Spleen (tissue), 11 donors: ENCODE measurements at regions not wholly inside any gene's neighbourhood (a gene's known extent, or its start where the extent isn't known, plus 50 kb on each side); places are given as distances from the start of the nearest gene placed in this dataset.
"Not testable (repeated sequence)": the region's sequence is repeated elsewhere in the genome, so short reads cannot be mapped to it uniquely, and the experiment has no call there.

Experiments used
- DNase-seq: peaks from one replicate; pipeline ENCODE4 v3.0.0-alpha.2; 2020
- H3K27ac ChIP-seq, 8 donors: fragments of 200-600 bp; sonication (generic) in 7 of 8; 1 replicate in 4 of 8; 2 replicates in 4 of 8; pipeline versions ENCODE4 v1.5.0 to v1.8.0; 2016 to 2021; ENCODE audit warnings: inconsistent platforms in 4 of 8, mild to moderate bottlenecking in 4 of 8, moderate library complexity in 1 of 8
- H3K27me3 ChIP-seq, 7 donors: fragments of 200-600 bp; sonication (generic) in 6 of 7; replicated peaks in 1 of 7; 1 replicate in 4 of 7; 2 replicates in 3 of 7; pipeline versions ENCODE4 v1.5.0 to v1.8.0; 2016 to 2021; ENCODE audit warnings: inconsistent platforms in 3 of 7, mild to moderate bottlenecking in 1 of 7
- H3K36me3 ChIP-seq, 6 donors: fragments of 200-600 bp; sonication (generic) in 5 of 6; 1 replicate in 4 of 6; 2 replicates in 2 of 6; pipeline versions ENCODE4 v1.5.0 to v1.8.0; 2016 to 2021; ENCODE audit warnings: inconsistent platforms in 2 of 6
- H3K4me1 ChIP-seq, 6 donors: fragments of 200-600 bp; sonication (generic) in 5 of 6; 1 replicate in 3 of 6; 2 replicates in 3 of 6; pipeline versions ENCODE4 v1.5.0 to v1.8.0; 2016 to 2021; ENCODE audit warnings: inconsistent platforms in 3 of 6
- H3K4me3 ChIP-seq, 8 donors: fragments of 200-600 bp; sonication (generic) in 7 of 8; 1 replicate in 4 of 8; 2 replicates in 4 of 8; pipeline versions ENCODE4 v1.5.0 to v1.8.0; 2016 to 2021; ENCODE audit warnings: inconsistent platforms in 4 of 8, mild to moderate bottlenecking in 4 of 8, moderate library complexity in 2 of 8
- H3K9me3 ChIP-seq, 8 donors: fragments of 200-600 bp; sonication (generic) in 7 of 8; 1 replicate in 4 of 8; 2 replicates in 4 of 8; pipeline versions ENCODE4 v1.5.0 to v1.8.0; 2016 to 2021; ENCODE audit warnings: inconsistent platforms in 4 of 8
- POLR2A ChIP-seq, 3 donors: fragments of 450-650 bp; IDR thresholded peaks; one replicate each; pipeline ENCODE4 v1.5.1; 2017; ENCODE audit warnings: antibody characterized with exemption in 3 of 3, mild to moderate bottlenecking in 1 of 3
- POLR2AphosphoS5 ChIP-seq, 3 donors: sonication (generic); formaldehyde crosslinking; IDR thresholded peaks; one replicate each; pipeline ENCODE4 v1.5.1; 2017; ENCODE audit warnings: antibody characterized with exemption in 3 of 3
- WGBS, 5 donors: extraction: QIAGEN DNeasy Blood & Tissue Kit in 3 of 5; methylation state at CpG; one replicate each; pipeline versions ENCODE4 v1.1.5 to v1.1.7; 2013 to 2018; 5-methylcytosine and 5-hydroxymethylcytosine counted together
- intact Hi-C: fragments of 100-400 bp; cut with DNase I; formaldehyde crosslinking; loops from one replicate; pipeline ENCODE4 v1.15.0; 2023; ENCODE audit warnings: low total_unique reads
- TF ChIP-seq, protein P1 (sequence below), 11 experiments: fragments of 200-600 bp in 7 of 11; fragments of 450-650 bp in 4 of 11; sonication (generic) in 4 of 11; IDR thresholded peaks in 8 of 11; conservative IDR thresholded peaks in 3 of 11; 1 replicate in 7 of 11; 2 replicates in 4 of 11; pipeline versions ENCODE4 v1.4.0 to v1.8.0; 2016 to 2021; ENCODE audit warnings: antibody characterized with exemption in 11 of 11, inconsistent platforms in 4 of 11, mild to moderate bottlenecking in 1 of 11
- donor health status: healthy with polysubstance abuse.
- donor health status: DM: no; HTN: no; CAD: no; lungs with moderate emphysema.
- donor health status: DM: no; HTN: no; CAD: no.
- donor health status: Bipolar disorder and iron deficiency.
- donor health status: healthy.
- donor health status: DM: no; HTN: no; CAD: no.
- donor health status: DM: yes; HTN: yes; CAD: no.

DNA sequence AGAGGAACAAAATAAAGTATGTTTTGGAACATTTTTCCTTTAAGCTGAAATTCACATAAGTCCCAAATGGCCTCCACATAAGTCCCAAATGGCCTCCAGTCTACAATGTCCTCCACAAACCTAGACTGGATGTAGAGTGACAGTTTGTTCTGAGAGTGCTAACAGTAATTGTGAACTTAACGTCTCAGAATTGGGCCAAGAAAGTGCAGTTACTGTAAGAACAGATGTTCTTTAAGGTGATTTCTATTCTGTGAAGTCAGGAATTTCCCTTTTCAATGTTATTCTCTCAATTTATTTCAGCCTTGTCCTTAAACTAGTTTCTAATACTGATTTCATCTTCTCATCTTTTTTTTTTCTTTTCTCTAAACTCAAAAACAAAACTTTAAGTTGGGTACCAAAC is 188.7 kb upstream of the SEMA3E start:
- Histone ChIP-seq H3K9me3 (no peaks in the 10 kb centered on the region), H3K27ac (no peak overlapping the region), H3K36me3 (no peaks in the 10 kb centered on the region), H3K4me1 (no peaks in the 10 kb centered on the region), H3K4me3 (no peak overlapping the region), H3K27me3 (no peaks in the 10 kb centered on the region)
- 62 to 87% (median 69%) methylated on average over 1 of the region's 1 CpG for WGBS, 5 donors
- intact Hi-C loops, result no loop called here
- DNase-seq, result no peak
- TF ChIP-seq, protein P1, sequence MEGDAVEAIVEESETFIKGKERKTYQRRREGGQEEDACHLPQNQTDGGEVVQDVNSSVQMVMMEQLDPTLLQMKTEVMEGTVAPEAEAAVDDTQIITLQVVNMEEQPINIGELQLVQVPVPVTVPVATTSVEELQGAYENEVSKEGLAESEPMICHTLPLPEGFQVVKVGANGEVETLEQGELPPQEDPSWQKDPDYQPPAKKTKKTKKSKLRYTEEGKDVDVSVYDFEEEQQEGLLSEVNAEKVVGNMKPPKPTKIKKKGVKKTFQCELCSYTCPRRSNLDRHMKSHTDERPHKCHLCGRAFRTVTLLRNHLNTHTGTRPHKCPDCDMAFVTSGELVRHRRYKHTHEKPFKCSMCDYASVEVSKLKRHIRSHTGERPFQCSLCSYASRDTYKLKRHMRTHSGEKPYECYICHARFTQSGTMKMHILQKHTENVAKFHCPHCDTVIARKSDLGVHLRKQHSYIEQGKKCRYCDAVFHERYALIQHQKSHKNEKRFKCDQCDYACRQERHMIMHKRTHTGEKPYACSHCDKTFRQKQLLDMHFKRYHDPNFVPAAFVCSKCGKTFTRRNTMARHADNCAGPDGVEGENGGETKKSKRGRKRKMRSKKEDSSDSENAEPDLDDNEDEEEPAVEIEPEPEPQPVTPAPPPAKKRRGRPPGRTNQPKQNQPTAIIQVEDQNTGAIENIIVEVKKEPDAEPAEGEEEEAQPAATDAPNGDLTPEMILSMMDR (IDR thresholded peaks at IDR 0.05 in 8 of 11, conservative IDR thresholded peaks at IDR 0.05 in 3 of 11), result no peak
- TF ChIP-seq POLR2AphosphoS5 (IDR thresholded peaks at IDR 0.05), result no peak
- TF ChIP-seq POLR2A (IDR thresholded peaks at IDR 0.05), result no peak

DNA sequence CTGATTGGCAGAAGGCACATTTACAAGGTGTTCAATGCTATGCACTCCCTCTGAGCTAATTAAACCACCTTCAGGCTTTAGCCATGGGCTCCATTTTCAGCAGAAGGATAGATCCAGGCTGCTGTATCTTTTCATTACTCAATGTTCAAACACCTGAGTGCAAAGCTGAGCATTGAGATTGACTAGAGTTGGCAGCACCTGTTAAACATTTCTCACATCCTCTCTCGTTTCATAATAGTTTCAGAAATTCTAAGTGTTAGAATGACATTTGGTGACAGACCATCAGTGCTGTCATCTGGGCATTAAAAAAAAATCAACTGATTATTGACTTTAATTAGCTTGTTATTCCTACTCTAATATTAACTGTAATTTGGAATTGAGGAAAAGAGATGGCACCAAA is 187.1 kb upstream of the SEMA3E start:
- TF ChIP-seq POLR2A (IDR thresholded peaks at IDR 0.05), result no peak
- no peak for TF ChIP-seq POLR2AphosphoS5 (IDR thresholded peaks at IDR 0.05)
- TF ChIP-seq, protein P1 (IDR thresholded peaks at IDR 0.05 in 8 of 11, conservative IDR thresholded peaks at IDR 0.05 in 3 of 11), result no peak
- no peaks in the 10 kb centered on the region for H3K27me3 ChIP-seq
- H3K4me3 ChIP-seq, result no peak overlapping the region
- no peaks in the 10 kb centered on the region for H3K36me3 ChIP-seq
- intact Hi-C loops, result no loop called here
- H3K4me1 ChIP-seq, result no peaks in the 10 kb centered on the region
- no peak for DNase-seq
- 47 to 76% (median 63%) methylated on average over 1 of the region's 1 CpG for WGBS, 5 donors
- H3K27ac ChIP-seq, result no peak overlapping the region
- no peaks in the 10 kb centered on the region for H3K9me3 ChIP-seq

DNA sequence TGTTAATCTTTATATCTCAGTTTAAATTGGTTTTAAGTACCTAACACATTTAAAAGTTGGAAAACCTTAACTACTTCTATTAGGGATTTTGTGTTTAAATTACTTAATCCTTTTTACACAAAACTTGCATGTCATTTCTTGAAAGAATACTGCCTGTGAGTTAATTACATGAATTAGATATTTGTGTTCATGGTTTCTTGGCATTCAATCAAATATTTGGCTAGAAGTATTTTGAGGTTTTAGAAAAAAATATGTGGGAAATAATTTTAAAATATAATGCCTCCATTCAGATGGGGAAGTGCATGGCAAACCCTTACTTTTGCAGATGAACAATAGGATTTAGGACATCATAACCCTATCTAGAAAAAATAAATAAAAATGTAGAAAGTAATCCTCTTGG is 186.5 kb upstream of the SEMA3E start:
- no peak overlapping the region for H3K4me3 ChIP-seq
- TF ChIP-seq POLR2A (IDR thresholded peaks at IDR 0.05), result no peak
- TF ChIP-seq, protein P1 (IDR thresholded peaks at IDR 0.05 in 8 of 11, conservative IDR thresholded peaks at IDR 0.05 in 3 of 11), result no peak
- no peak for TF ChIP-seq POLR2AphosphoS5 (IDR thresholded peaks at IDR 0.05)
- DNase-seq, result no peak
- no peaks in the 10 kb centered on the region for H3K9me3 ChIP-seq
- H3K4me1 ChIP-seq, result no peaks in the 10 kb centered on the region
- H3K27me3 ChIP-seq, result no peaks in the 10 kb centered on the region
- H3K27ac ChIP-seq, result no peak overlapping the region
- intact Hi-C loops, result no loop called here
- no peaks in the 10 kb centered on the region for H3K36me3 ChIP-seq

DNA sequence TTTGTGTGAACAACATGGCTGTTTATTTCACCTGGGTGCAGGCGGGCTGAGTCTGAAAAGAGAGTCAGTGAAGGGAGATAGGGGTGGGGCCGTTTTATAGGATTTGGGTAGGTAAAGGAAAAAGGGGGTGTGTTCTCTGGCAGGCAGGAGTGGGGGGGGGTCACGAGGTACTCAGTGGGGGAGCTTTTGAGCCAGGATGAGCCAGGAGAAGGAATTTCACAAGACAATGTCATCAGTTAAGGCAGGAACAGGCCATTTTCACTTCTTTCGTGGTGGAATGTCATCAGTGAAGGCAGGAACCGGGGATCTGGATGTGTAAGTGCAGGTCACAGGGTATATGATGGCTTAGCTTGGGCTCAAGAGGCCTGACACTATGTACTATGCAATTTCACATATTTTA is 184.8 kb upstream of the SEMA3E start:
- intact Hi-C loops, H3K4me3 ChIP-seq, DNase-seq, H3K9me3 ChIP-seq, H3K36me3 ChIP-seq, H3K4me1 ChIP-seq, H3K27ac ChIP-seq, H3K27me3 ChIP-seq: not testable (repeated sequence)
- WGBS, 5 donors, result 61 to 81% (median 69%) methylated on average over 5 of the region's 5 CpGs

DNA sequence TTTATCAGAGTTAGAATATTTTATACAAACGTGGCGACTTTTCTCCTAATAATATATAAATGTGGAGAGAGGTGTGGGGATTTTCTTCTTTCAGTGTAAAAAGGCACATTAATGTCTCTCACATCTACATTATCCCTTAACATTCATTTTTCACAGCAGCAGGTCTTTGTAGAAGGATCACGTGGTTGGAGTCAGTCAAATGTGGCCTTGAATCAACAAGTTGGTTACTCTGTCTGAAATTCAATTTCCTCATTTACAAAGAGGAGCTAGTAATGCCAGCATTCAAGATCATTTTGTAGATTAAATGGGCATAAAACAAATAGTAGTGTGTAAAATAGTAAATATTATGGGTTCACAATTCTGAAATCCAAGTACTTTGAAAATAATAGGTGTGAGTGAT is 183.1 kb upstream of the SEMA3E start:
- TF ChIP-seq POLR2AphosphoS5 (IDR thresholded peaks at IDR 0.05) (no peak), POLR2A (IDR thresholded peaks at IDR 0.05) (no peak)
- TF ChIP-seq, protein P1 (IDR thresholded peaks at IDR 0.05 in 8 of 11, conservative IDR thresholded peaks at IDR 0.05 in 3 of 11), result no peak
- H3K9me3 ChIP-seq, result no peaks in the 10 kb centered on the region
- no peaks in the 10 kb centered on the region for H3K36me3 ChIP-seq
- no peaks in the 10 kb centered on the region for H3K4me1 ChIP-seq
- 64 to 78% (median 75%) methylated on average over 3 of the region's 3 CpGs for WGBS, 5 donors
- H3K4me3 ChIP-seq, result no peak overlapping the region
- H3K27ac ChIP-seq, result no peak overlapping the region
- H3K27me3 ChIP-seq, result no peaks in the 10 kb centered on the region
- DNase-seq, result no peak
- intact Hi-C loops, result no loop called here
